ENCODE measurements at regions not wholly inside any gene's neighbourhood (a gene's known extent, or its start where the extent isn't known, plus 50 kb on each side); places are given as distances from the start of the nearest gene placed in this dataset.

DNA sequence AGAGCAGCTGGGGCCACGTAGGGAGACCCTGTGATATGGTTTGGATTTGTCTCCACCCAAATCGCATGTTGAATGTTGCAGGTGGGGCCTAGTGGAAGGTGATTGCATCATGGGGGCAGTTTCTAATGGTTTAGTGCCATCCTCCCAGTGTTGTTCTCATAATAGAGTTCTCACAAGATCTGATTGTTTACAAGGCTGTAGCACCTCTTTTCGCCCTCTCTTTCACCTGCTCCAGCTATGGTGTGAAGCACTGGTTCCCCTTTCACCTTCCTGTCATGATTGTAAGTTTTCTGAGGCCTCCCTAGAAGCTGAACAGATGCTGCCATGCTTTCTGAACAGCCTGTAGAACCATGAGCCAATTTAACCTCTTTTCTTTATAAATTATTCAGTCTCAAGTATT lies 198.9 kb upstream of the CBLB start:
- no peak for TF ChIP-seq POLR2A (IDR thresholded peaks at IDR 0.05; ENCODE audit: low read depth)
- TF ChIP-seq, protein P1, sequence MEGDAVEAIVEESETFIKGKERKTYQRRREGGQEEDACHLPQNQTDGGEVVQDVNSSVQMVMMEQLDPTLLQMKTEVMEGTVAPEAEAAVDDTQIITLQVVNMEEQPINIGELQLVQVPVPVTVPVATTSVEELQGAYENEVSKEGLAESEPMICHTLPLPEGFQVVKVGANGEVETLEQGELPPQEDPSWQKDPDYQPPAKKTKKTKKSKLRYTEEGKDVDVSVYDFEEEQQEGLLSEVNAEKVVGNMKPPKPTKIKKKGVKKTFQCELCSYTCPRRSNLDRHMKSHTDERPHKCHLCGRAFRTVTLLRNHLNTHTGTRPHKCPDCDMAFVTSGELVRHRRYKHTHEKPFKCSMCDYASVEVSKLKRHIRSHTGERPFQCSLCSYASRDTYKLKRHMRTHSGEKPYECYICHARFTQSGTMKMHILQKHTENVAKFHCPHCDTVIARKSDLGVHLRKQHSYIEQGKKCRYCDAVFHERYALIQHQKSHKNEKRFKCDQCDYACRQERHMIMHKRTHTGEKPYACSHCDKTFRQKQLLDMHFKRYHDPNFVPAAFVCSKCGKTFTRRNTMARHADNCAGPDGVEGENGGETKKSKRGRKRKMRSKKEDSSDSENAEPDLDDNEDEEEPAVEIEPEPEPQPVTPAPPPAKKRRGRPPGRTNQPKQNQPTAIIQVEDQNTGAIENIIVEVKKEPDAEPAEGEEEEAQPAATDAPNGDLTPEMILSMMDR (IDR thresholded peaks at IDR 0.05), result no peak
- TF ChIP-seq EP300 (IDR thresholded peaks at IDR 0.05), result no peak

All from esophagus muscularis mucosa (tissue), 4 donors.